ENCODE measurements at regions not wholly inside any gene's neighbourhood (a gene's known extent, or its start where the extent isn't known, plus 50 kb on each side); places are given as distances from the start of the nearest gene placed in this dataset.

GRCh38 chr11:116173506-116173905 is 599.3 kb downstream of the BUD13 start:
- Histone ChIP-seq H3K27ac (no peak overlapping the region), H3K9me3 (no peaks in the 10 kb centered on the region), H3K4me3 (no peak overlapping the region), H3K27me3 (peaks cover 3 to 4% (median 4%) of the 10 kb centered on the region in 3 donors), H3K36me3 (no peaks in the 10 kb centered on the region), H3K4me1 (no peaks in the 10 kb centered on the region)
- intact Hi-C loops (cut with DNase I; ENCODE audit: low total_unique reads): no loop called here
- DNase-seq: no peak
- in situ Hi-C loops (cut with MboI; ENCODE audit: low sequenced_read_pairs in 4 of 4): no loop called here
- no peak for ATAC-seq
- TF ChIP-seq CTCF (IDR thresholded peaks at IDR 0.05 in 4 of 5, conservative IDR thresholded peaks at IDR 0.05 in 1 of 5) (no peak), POLR2A (IDR thresholded peaks at IDR 0.05) (no peak)

- DNase-seq: no peak
- intact Hi-C loops (cut with DNase I; ENCODE audit: low total_unique reads): no loop called here
- TF ChIP-seq POLR2A (IDR thresholded peaks at IDR 0.05) (no peak), CTCF (IDR thresholded peaks at IDR 0.05 in 4 of 5, conservative IDR thresholded peaks at IDR 0.05 in 1 of 5) (no peak)
Observed at GRCh38 chr11:116172851-116173250, 599.9 kb downstream of the BUD13 start.

GRCh38 chr11:116172156-116172555 is 600.6 kb downstream of the BUD13 start:
- TF ChIP-seq CTCF (IDR thresholded peaks at IDR 0.05 in 4 of 5, conservative IDR thresholded peaks at IDR 0.05 in 1 of 5): no peak
- TF ChIP-seq POLR2A (IDR thresholded peaks at IDR 0.05): no peak

More at GRCh38 chr11:116172851-116173250, 599.9 kb downstream of the BUD13 start:
- ATAC-seq: no peak
- H3K4me3 ChIP-seq: no peak overlapping the region
- no peaks in the 10 kb centered on the region for H3K4me1 ChIP-seq
- H3K27ac ChIP-seq: no peak overlapping the region
- in situ Hi-C loops (cut with MboI; ENCODE audit: low sequenced_read_pairs in 4 of 4): no loop called here
- no peaks in the 10 kb centered on the region for H3K36me3 ChIP-seq
- no peaks in the 10 kb centered on the region for H3K9me3 ChIP-seq
- peaks cover 3 to 4% (median 4%) of the 10 kb centered on the region in 3 donors for H3K27me3 ChIP-seq

GRCh38 chr11:116171271-116172140 is 601.3 kb downstream of the BUD13 start:
- no peak for ATAC-seq
- H3K27ac ChIP-seq: no peak overlapping the region
- H3K4me3 ChIP-seq: no peak overlapping the region
- no peaks in the 10 kb centered on the region for H3K36me3 ChIP-seq
- H3K4me1 ChIP-seq: no peaks in the 10 kb centered on the region
- DNase-seq: no peak
- intact Hi-C loops (cut with DNase I; ENCODE audit: low total_unique reads): no loop called here
- TF ChIP-seq POLR2A (IDR thresholded peaks at IDR 0.05) (no peak), CTCF (IDR thresholded peaks at IDR 0.05 in 4 of 5, conservative IDR thresholded peaks at IDR 0.05 in 1 of 5) (no peak)
- H3K27me3 ChIP-seq: peaks cover 2 to 4% (median 3%) of the 10 kb centered on the region in 3 donors
- no peaks in the 10 kb centered on the region for H3K9me3 ChIP-seq
- in situ Hi-C loops (cut with MboI; ENCODE audit: low sequenced_read_pairs in 4 of 4): no loop called here

More at GRCh38 chr11:116172156-116172555, 600.6 kb downstream of the BUD13 start:
- intact Hi-C loops (cut with DNase I; ENCODE audit: low total_unique reads) (no loop called here), in situ Hi-C loops (cut with MboI; ENCODE audit: low sequenced_read_pairs in 4 of 4) (no loop called here)
- Histone ChIP-seq H3K27me3 (peaks cover 3 to 4% (median 4%) of the 10 kb centered on the region in 3 donors), H3K9me3 (no peaks in the 10 kb centered on the region), H3K4me3 (no peak overlapping the region), H3K4me1 (no peaks in the 10 kb centered on the region), H3K27ac (no peak overlapping the region), H3K36me3 (no peaks in the 10 kb centered on the region)
- ATAC-seq (no peak), DNase-seq (no peak)

Measured in gastrocnemius medialis (tissue), 4 donors.